B cell (primary cell): ENCODE measurements at regions not wholly inside any gene's neighbourhood (a gene's known extent, or its start where the extent isn't known, plus 50 kb on each side); places are given as distances from the start of the nearest gene placed in this dataset.
A peak's percentile ranks its signal among the peaks of the same experiment; 100 is the strongest.

Experiments
- ATAC-seq: fragments of 200-7000 bp; cut with Tn5 transposase; one replicate; pipeline ENCODE4 v1.10.0; 2021; ENCODE audit warnings: low read depth, mild to moderate bottlenecking, moderate number of reproducible peaks, moderate library complexity
- CTCF ChIA-PET: fragments of 350-600 bp; sonication (Branson Sonifier 250); formaldehyde crosslinking; loops from one replicate; lab custom pipeline; 2021; ENCODE audit warnings: antibody characterized with exemption, inconsistent platforms; lab: Charles Lee
- POLR2A ChIA-PET: fragments of 350-600 bp; sonication (Branson Sonifier 250); formaldehyde crosslinking; loops from one replicate; lab custom pipeline; 2021; ENCODE audit warnings: antibody characterized with exemption; lab: Charles Lee
- DNase-seq: peaks from one replicate; pipeline ENCODE4 v3.0.0; 2013
- H2AFZ ChIP-seq: 2 replicates; pipeline ENCODE4 v1.6.1; 2012; ENCODE audit warnings: mild to moderate bottlenecking, low read depth, low read length; ENCODE audit not compliant: insufficient read depth, poor library complexity, severe bottlenecking
- H3K27ac ChIP-seq, 2 donors: 1 replicate in 1 of 2; 2 replicates in 1 of 2; pipeline ENCODE4 v1.5.1; 2012 to 2013; ENCODE audit warnings: low read length in 2 of 2, mild to moderate bottlenecking in 2 of 2, moderate library complexity in 1 of 2
- H3K27me3 ChIP-seq, 4 experiments: fragments of 200-600 bp in 1 of 4; sonication (generic) in 1 of 4; replicated peaks in 1 of 4; 1 replicate in 2 of 4; 2 replicates in 2 of 4; pipeline versions ENCODE4 v1.6.1 to v1.7.0; 2013 to 2016; ENCODE audit warnings: low read length in 3 of 4, mild to moderate bottlenecking in 2 of 4, mixed read lengths in 1 of 4, moderate library complexity in 1 of 4; ENCODE audit not compliant: insufficient read depth in 4 of 4, control insufficient read depth in 3 of 4; ENCODE audit errors: control extremely low read depth in 1 of 4
- H3K36me3 ChIP-seq, 2 experiments: replicated peaks in 1 of 2; 1 replicate in 1 of 2; 2 replicates in 1 of 2; pipeline versions ENCODE4 v1.6.1 to v1.7.1; 2013; ENCODE audit warnings: low read length in 1 of 2; ENCODE audit not compliant: insufficient read depth in 2 of 2, control insufficient read depth in 1 of 2; ENCODE audit errors: control extremely low read depth in 1 of 2, extremely low read depth in 1 of 2
- H3K4me1 ChIP-seq, 2 donors: fragments of 200-600 bp in 1 of 2; sonication (generic) in 1 of 2; 1 replicate in 1 of 2; 2 replicates in 1 of 2; pipeline versions ENCODE4 v1.5.1 to v1.6.1; 2013 to 2017; ENCODE audit warnings: low read length in 2 of 2; ENCODE audit not compliant: control insufficient read depth in 2 of 2, insufficient read depth in 2 of 2
- H3K4me2 ChIP-seq: replicated peaks from 2 replicates; pipeline ENCODE3; 2012; ENCODE audit warnings: mild to moderate bottlenecking, low read depth, low read length; ENCODE audit not compliant: poor library complexity, severe bottlenecking
- H3K4me3 ChIP-seq, 5 experiments: fragments of 200-600 bp in 1 of 5; sonication (generic) in 1 of 5; 1 replicate in 3 of 5; 2 replicates in 2 of 5; pipeline versions ENCODE4 v1.5.1 to v1.7.0; 2011 to 2016; ENCODE audit warnings: low read length in 4 of 5, mild to moderate bottlenecking in 4 of 5, low read depth in 2 of 5, control low read depth in 1 of 5, moderate library complexity in 1 of 5; ENCODE audit not compliant: insufficient read depth in 1 of 5; ENCODE audit errors: control extremely low read depth in 1 of 5, extremely low read depth in 1 of 5
- H3K79me2 ChIP-seq: fragments of 200-600 bp; sonication (generic); one replicate; pipeline ENCODE4 v1.6.0; 2016; ENCODE audit warnings: low read length; ENCODE audit not compliant: control insufficient read depth, insufficient read depth
- H3K9ac ChIP-seq: fragments of 200-600 bp; sonication (generic); 2 replicates; pipeline ENCODE4 v1.6.1; 2017; ENCODE audit warnings: mild to moderate bottlenecking, low read length, moderate library complexity
- H3K9me3 ChIP-seq, 3 donors: one replicate each; pipeline versions ENCODE4 v1.6.1 to v1.7.1; 2013; ENCODE audit warnings: low read length in 2 of 3; ENCODE audit not compliant: control insufficient read depth in 2 of 3, insufficient read depth in 1 of 3; ENCODE audit errors: control extremely low read depth in 1 of 3
- H4K20me1 ChIP-seq: 2 replicates; pipeline ENCODE4 v1.6.0; 2012; ENCODE audit warnings: mild to moderate bottlenecking, low read length; ENCODE audit not compliant: insufficient read depth, control insufficient read depth, poor library complexity, severe bottlenecking
- H3K27ac Mint-ChIP-seq: one replicate; pipeline ENCODE4 v1.8.0; 2021; ENCODE audit warnings: mixed read lengths
- H3K27me3 Mint-ChIP-seq: one replicate; pipeline ENCODE4 v1.8.0; 2021; ENCODE audit warnings: mixed read lengths
- H3K4me1 Mint-ChIP-seq: one replicate; pipeline ENCODE4 v1.8.0; 2021; ENCODE audit warnings: mixed read lengths
- H3K4me3 Mint-ChIP-seq: one replicate; pipeline ENCODE4 v1.8.0; 2021; ENCODE audit warnings: mixed read lengths
- H3K9me3 Mint-ChIP-seq: one replicate; pipeline ENCODE4 v1.8.0; 2022; ENCODE audit warnings: mixed read lengths; ENCODE audit not compliant: insufficient read depth
- EZH2 ChIP-seq: IDR thresholded peaks from 2 replicates; pipeline ENCODE4 v1.6.1; 2012; ENCODE audit warnings: borderline replicate concordance, low read depth, mild to moderate bottlenecking, moderate library complexity, low read length; ENCODE audit not compliant: insufficient read depth, poor library complexity, severe bottlenecking
- WGBS: methylation state at CpG from one replicate; pipeline ENCODE4 v1.1.5; 2013; ENCODE audit warnings: missing lambda C conversion rate; ENCODE audit not compliant: insufficient coverage; 5-methylcytosine and 5-hydroxymethylcytosine counted together
- intact Hi-C: fragments of 100-400 bp; cut with micrococcal nuclease; formaldehyde crosslinking; loops from one replicate; pipeline ENCODE4 v1.10.0; 2022
- TF ChIP-seq, protein P1 (sequence below): fragments of 200-600 bp; IDR thresholded peaks from one replicate; pipeline ENCODE4 v1.8.0; 2022; ENCODE audit warnings: antibody characterized with exemption, mild to moderate bottlenecking

DNA sequence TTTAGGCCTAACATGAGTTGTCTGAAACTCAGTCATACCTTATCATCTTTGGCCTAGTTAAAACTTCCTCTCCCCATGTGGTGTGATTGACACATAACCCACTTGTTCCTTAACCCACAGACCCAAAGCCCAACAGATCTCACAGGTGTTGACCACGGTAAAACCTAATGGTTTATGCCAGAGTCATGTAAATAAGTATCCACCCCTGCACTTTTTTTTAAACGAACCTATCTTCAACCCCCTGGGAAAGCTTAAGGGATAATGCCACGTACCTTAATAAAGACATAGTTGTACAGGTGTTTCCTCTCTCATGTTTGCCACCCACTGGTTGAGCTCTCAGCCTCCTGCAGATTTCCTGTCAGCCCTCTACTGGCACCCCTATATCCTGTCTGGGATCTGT, 709.3 kb upstream of the CCDC179 start:
- Histone ChIP-seq H3K79me2 (no peaks in the 10 kb centered on the region), H3K27me3 (no peaks in the 10 kb centered on the region), H3K36me3 (no peaks in the 10 kb centered on the region), H2AFZ (peak overlapping the region; percentile 32), H3K4me1 (peaks cover 0 to 4% of the 10 kb centered on the region in 2 donors), H3K9me3 (no peaks in the 10 kb centered on the region), H3K4me3 (no peak overlapping the region), H3K27ac (no peak overlapping the region), H4K20me1 (no peaks in the 10 kb centered on the region), H3K4me2 (no peak overlapping the region), H3K9ac (no peak overlapping the region)
- CTCF ChIA-PET: no interaction called here
- Mint-ChIP-seq H3K27ac (no peak overlapping the region), H3K27me3 (no peaks in the 10 kb centered on the region), H3K4me1 (peaks cover 6% of the 10 kb centered on the region), H3K9me3 (peaks cover 2% of the 10 kb centered on the region), H3K4me3 (no peak overlapping the region)
- POLR2A ChIA-PET: no interaction called here
- DNase-seq (no peak), ATAC-seq (no peak)
- intact Hi-C loops: no loop called here
- WGBS: 0% methylated on average over 2 of the region's 3 CpGs
- TF ChIP-seq, protein P1, sequence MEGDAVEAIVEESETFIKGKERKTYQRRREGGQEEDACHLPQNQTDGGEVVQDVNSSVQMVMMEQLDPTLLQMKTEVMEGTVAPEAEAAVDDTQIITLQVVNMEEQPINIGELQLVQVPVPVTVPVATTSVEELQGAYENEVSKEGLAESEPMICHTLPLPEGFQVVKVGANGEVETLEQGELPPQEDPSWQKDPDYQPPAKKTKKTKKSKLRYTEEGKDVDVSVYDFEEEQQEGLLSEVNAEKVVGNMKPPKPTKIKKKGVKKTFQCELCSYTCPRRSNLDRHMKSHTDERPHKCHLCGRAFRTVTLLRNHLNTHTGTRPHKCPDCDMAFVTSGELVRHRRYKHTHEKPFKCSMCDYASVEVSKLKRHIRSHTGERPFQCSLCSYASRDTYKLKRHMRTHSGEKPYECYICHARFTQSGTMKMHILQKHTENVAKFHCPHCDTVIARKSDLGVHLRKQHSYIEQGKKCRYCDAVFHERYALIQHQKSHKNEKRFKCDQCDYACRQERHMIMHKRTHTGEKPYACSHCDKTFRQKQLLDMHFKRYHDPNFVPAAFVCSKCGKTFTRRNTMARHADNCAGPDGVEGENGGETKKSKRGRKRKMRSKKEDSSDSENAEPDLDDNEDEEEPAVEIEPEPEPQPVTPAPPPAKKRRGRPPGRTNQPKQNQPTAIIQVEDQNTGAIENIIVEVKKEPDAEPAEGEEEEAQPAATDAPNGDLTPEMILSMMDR: no peak
- TF ChIP-seq EZH2: no peak

- Histone ChIP-seq H3K36me3 (no peaks in the 10 kb centered on the region), H3K79me2 (no peaks in the 10 kb centered on the region), H3K4me3 (no peak overlapping the region), H3K4me1 (peaks cover 0 to 4% of the 10 kb centered on the region in 2 donors), H3K9me3 (no peaks in the 10 kb centered on the region), H3K4me2 (no peak overlapping the region), H3K9ac (no peak overlapping the region), H2AFZ (no peak overlapping the region), H3K27me3 (no peaks in the 10 kb centered on the region), H3K27ac (no peak overlapping the region), H4K20me1 (no peaks in the 10 kb centered on the region)
- Mint-ChIP-seq H3K27ac (no peak overlapping the region), H3K27me3 (no peaks in the 10 kb centered on the region), H3K9me3 (peaks cover 2% of the 10 kb centered on the region), H3K4me1 (peaks cover 6% of the 10 kb centered on the region), H3K4me3 (no peak overlapping the region)
- TF ChIP-seq EZH2: no peak
- TF ChIP-seq, protein P1: no peak
- ChIA-PET POLR2A (no interaction called here), CTCF (no interaction called here)
- no peak for ATAC-seq
- intact Hi-C loops: no loop called here
- DNase-seq: no peak
Observed at GRCh38 chr11:23570828-23571227, 710.6 kb upstream of the CCDC179 start.
